ENCODE measurements at regions not wholly inside any gene's neighbourhood (a gene's known extent, or its start where the extent isn't known, plus 50 kb on each side); places are given as distances from the start of the nearest gene placed in this dataset.

DNA sequence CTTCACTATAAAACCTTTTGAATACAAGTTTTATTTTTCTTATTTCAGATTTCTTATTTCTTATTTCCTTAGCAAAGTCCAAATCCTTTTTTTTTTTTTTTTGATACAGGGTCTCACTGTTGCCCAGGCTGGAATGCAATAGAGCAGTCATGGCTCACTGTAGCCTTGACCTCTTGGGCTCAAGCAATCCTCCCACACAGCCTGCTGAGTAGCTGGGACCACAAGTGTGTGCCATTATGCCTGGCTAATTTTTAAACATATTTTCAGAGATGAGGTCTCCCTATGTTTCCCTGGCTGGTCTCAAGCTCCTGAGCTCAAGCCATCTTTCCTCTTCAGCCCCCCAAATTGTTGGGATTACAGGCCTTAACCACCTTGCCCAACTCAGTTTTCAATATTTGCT, 334.3 kb downstream of the DLEU7 start:
- TF ChIP-seq, protein P1, sequence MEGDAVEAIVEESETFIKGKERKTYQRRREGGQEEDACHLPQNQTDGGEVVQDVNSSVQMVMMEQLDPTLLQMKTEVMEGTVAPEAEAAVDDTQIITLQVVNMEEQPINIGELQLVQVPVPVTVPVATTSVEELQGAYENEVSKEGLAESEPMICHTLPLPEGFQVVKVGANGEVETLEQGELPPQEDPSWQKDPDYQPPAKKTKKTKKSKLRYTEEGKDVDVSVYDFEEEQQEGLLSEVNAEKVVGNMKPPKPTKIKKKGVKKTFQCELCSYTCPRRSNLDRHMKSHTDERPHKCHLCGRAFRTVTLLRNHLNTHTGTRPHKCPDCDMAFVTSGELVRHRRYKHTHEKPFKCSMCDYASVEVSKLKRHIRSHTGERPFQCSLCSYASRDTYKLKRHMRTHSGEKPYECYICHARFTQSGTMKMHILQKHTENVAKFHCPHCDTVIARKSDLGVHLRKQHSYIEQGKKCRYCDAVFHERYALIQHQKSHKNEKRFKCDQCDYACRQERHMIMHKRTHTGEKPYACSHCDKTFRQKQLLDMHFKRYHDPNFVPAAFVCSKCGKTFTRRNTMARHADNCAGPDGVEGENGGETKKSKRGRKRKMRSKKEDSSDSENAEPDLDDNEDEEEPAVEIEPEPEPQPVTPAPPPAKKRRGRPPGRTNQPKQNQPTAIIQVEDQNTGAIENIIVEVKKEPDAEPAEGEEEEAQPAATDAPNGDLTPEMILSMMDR (IDR thresholded peaks at IDR 0.05 in 8 of 11, conservative IDR thresholded peaks at IDR 0.05 in 3 of 11), result no peak
- TF ChIP-seq POLR2AphosphoS5 (IDR thresholded peaks at IDR 0.05) (no peak), POLR2A (IDR thresholded peaks at IDR 0.05) (no peak)
